HepG2 (cell line): ENCODE measurements at regions not wholly inside any gene's neighbourhood (a gene's known extent, or its start where the extent isn't known, plus 50 kb on each side); places are given as distances from the start of the nearest gene placed in this dataset.

ENCODE experiments used
- ATAC-seq: fragments of 200-7000 bp; cut with Tn5 transposase; 3 replicates; pipeline ENCODE4 v1.9.1; 2020; ENCODE audit warnings: mild to moderate bottlenecking, moderate library complexity
- BruUV-seq: library from RNA; stranded (reverse); fragments of 400-500 nt; replicated peaks from 2 replicates; lab custom pipeline; 2021; lab: Mats Ljungman, UMichigan
- CTCF ChIA-PET: fragments of 300-600 bp; formaldehyde crosslinking; extraction: SDS; loops from one replicate; lab custom pipeline; 2021; ENCODE audit warnings: low total read pairs, inconsistent platforms, low intra/inter-chr PET ratio; lab: Yijun Ruan, JAX
- POLR2A ChIA-PET: fragments of 350-600 bp; sonication (Branson Sonifier 250); formaldehyde crosslinking; loops from one replicate; lab custom pipeline; 2020; ENCODE audit warnings: antibody characterized with exemption, inconsistent platforms; lab: Yijun Ruan, JAX
- DNase-seq: peaks from one replicate; pipeline ENCODE4 v3.0.0-alpha.2; 2015; ENCODE audit warnings: low spot score
- FAIRE-seq: peaks from 3 replicates; lab custom pipeline; 2011; peaks lifted over from hg19 to GRCh38; lab: Jason Lieb, UNC
- H2AFZ ChIP-seq: one replicate; pipeline ENCODE4 v1.6.1; 2011; ENCODE audit warnings: low read length, inconsistent platforms
- H3K27ac ChIP-seq: fragments of 300-600 bp; 3 replicates; pipeline ENCODE4 v1.8.0; 2011; ENCODE audit warnings: mixed run types, mild to moderate bottlenecking, mixed read lengths, low read length, inconsistent platforms; ENCODE audit not compliant: insufficient read depth; ENCODE audit errors: extremely low read length
- H3K27me3 ChIP-seq, 2 experiments: fragments of 200-600 bp in 1 of 2; 2 replicates in 1 of 2; 3 replicates in 1 of 2; pipeline versions ENCODE4 v1.6.0 to v1.8.0; 2011; ENCODE audit warnings: low read length in 2 of 2, mild to moderate bottlenecking in 2 of 2, moderate library complexity in 2 of 2, inconsistent platforms in 1 of 2; ENCODE audit not compliant: insufficient read depth in 2 of 2, control insufficient read depth in 1 of 2
- H3K36me3 ChIP-seq, 2 experiments: fragments of 200-600 bp in 1 of 2; replicated peaks in 1 of 2; 2 replicates in 1 of 2; 3 replicates in 1 of 2; pipeline versions ENCODE4 v1.5.1 to v1.8.0; 2011; ENCODE audit warnings: low read length in 2 of 2, inconsistent platforms in 1 of 2; ENCODE audit not compliant: insufficient read depth in 2 of 2, control insufficient read depth in 1 of 2
- H3K4me1 ChIP-seq: 2 replicates; pipeline ENCODE4 v1.5.1; 2012; ENCODE audit warnings: low read length, inconsistent platforms; ENCODE audit not compliant: insufficient read depth
- H3K4me2 ChIP-seq: 2 replicates; pipeline ENCODE4 v1.6.0; 2011; ENCODE audit warnings: low read depth, low read length, inconsistent platforms
- H3K4me3 ChIP-seq, 3 experiments: fragments of 200-600 bp in 1 of 3; sonication (generic), shearing (Covaris generic) in 1 of 3; replicated peaks in 1 of 3; 2 replicates each; pipeline ENCODE4 v1.5.1; 2011 to 2016; ENCODE audit warnings: low read length in 3 of 3, inconsistent platforms in 2 of 3, low read depth in 2 of 3, mild to moderate bottlenecking in 2 of 3, control low read depth in 1 of 3, mixed read lengths in 1 of 3; ENCODE audit not compliant: insufficient read depth in 1 of 3
- H3K79me2 ChIP-seq: one replicate; pipeline ENCODE4 v1.6.1; 2011; ENCODE audit warnings: low read length, inconsistent platforms; ENCODE audit not compliant: insufficient read depth
- H3K9ac ChIP-seq: 2 replicates; pipeline ENCODE4 v1.6.0; 2011; ENCODE audit warnings: mild to moderate bottlenecking, low read depth, low read length, inconsistent platforms; ENCODE audit not compliant: insufficient read depth
- H3K9me3 ChIP-seq: 2 replicates; pipeline ENCODE4 v1.5.1; 2012; ENCODE audit warnings: mild to moderate bottlenecking, low read length
- H4K20me1 ChIP-seq: 2 replicates; pipeline ENCODE4 v1.6.0; 2011; ENCODE audit warnings: inconsistent platforms, mild to moderate bottlenecking, low read length, moderate library complexity; ENCODE audit not compliant: insufficient read depth
- ARNT ChIP-seq: fragments of 450-650 bp; IDR thresholded peaks from 2 replicates; pipeline ENCODE4 v1.6.1; 2017
- ATF3 ChIP-seq: sonication (generic); formaldehyde crosslinking; IDR thresholded peaks from 2 replicates; pipeline ENCODE4 v1.4.0; 2020; ENCODE audit warnings: missing genetic modification reagents
- CBX5 ChIP-seq: sonication (generic); formaldehyde crosslinking; IDR thresholded peaks from 2 replicates; pipeline ENCODE4 v1.4.0; 2020; ENCODE audit warnings: missing genetic modification reagents, borderline replicate concordance
- E2F1 ChIP-seq: sonication (generic); formaldehyde crosslinking; IDR thresholded peaks from 2 replicates; pipeline ENCODE4 v1.5.0; 2020; ENCODE audit warnings: missing genetic modification reagents
- ETV6 ChIP-seq: sonication (generic); formaldehyde crosslinking; conservative IDR thresholded peaks from 2 replicates; pipeline ENCODE4 v1.4.0; 2020; ENCODE audit warnings: missing genetic modification reagents
- FOXO1 ChIP-seq: sonication (generic); formaldehyde crosslinking; IDR thresholded peaks from 2 replicates; pipeline ENCODE4 v1.4.0; 2020; ENCODE audit warnings: missing genetic modification reagents
- RBFOX2 ChIP-seq: fragments of 200-400 bp; formaldehyde crosslinking; IDR thresholded peaks from 2 replicates; pipeline ENCODE4 v1.6.1; 2017; ENCODE audit warnings: low read depth, mild to moderate bottlenecking, low read length
- ZNF44 ChIP-seq: sonication (generic); formaldehyde crosslinking; IDR thresholded peaks from 2 replicates; pipeline ENCODE4 v1.5.1; 2020; ENCODE audit warnings: mild to moderate bottlenecking, missing genetic modification reagents
- ZNF496 ChIP-seq: sonication (generic); formaldehyde crosslinking; IDR thresholded peaks from 2 replicates; pipeline ENCODE4 v1.8.1; 2023; ENCODE audit warnings: mild to moderate bottlenecking, moderate library complexity, missing genetic modification reagents; ENCODE audit not compliant: insufficient replicate concordance
- ZNF629 ChIP-seq: sonication (generic); formaldehyde crosslinking; conservative IDR thresholded peaks from 2 replicates; pipeline ENCODE4 v1.5.0; 2020; ENCODE audit warnings: missing genetic modification reagents
- ZNF720 ChIP-seq: sonication (generic); formaldehyde crosslinking; IDR thresholded peaks from 2 replicates; pipeline ENCODE4 v1.4.0; 2020; ENCODE audit warnings: missing genetic modification reagents
- ZUFSP ChIP-seq: sonication (generic); formaldehyde crosslinking; IDR thresholded peaks from 2 replicates; pipeline ENCODE4 v1.9.0; 2021; ENCODE audit warnings: missing genetic modification reagents, mild to moderate bottlenecking, borderline replicate concordance
- ZXDC ChIP-seq: sonication (generic); formaldehyde crosslinking; IDR thresholded peaks from 2 replicates; pipeline ENCODE4 v1.5.0; 2020; ENCODE audit warnings: mild to moderate bottlenecking, missing genetic modification reagents
- WGBS: methylation state at CpG from one replicate; pipeline ENCODE4 v1.1.6; 2017; ENCODE audit warnings: low lambda C conversion rate; 5-methylcytosine and 5-hydroxymethylcytosine counted together
- in situ Hi-C: cut with HindIII; loops from 2 replicates; pipeline ENCODE4 v1.10.0; 2017; ENCODE audit warnings: low pct_unique_long_range_greater_than_20kb; ENCODE audit not compliant: extremely low pct_ligation_motif_present
- intact Hi-C: fragments of 100-400 bp; cut with micrococcal nuclease; formaldehyde crosslinking; loops from one replicate; pipeline ENCODE4 v1.10.0; 2022; ENCODE audit not compliant: unreplicated experiment

- Histone ChIP-seq H2AFZ (no peak overlapping the region), H3K4me2 (no peak overlapping the region), H3K79me2 (no peaks in the 10 kb centered on the region), H3K27me3 (no peaks in the 10 kb centered on the region), H4K20me1 (no peaks in the 10 kb centered on the region), H3K4me3 (no peak overlapping the region), H3K27ac (no peak overlapping the region), H3K36me3 (no peaks in the 10 kb centered on the region), H3K4me1 (no peaks in the 10 kb centered on the region), H3K9ac (no peak overlapping the region), H3K9me3 (no peaks in the 10 kb centered on the region)
- DNase-seq, result no peak
- BruUV-seq, result no TSS peak
- in situ Hi-C loops, result no loop called here
- ChIA-PET POLR2A (no interaction called here), CTCF (no interaction called here)
- TF ChIP-seq ZNF44 (CRISPR knock-in tag), result no peak
- no peak for TF ChIP-seq ZNF629 (CRISPR knock-in tag)
- TF ChIP-seq ATF3 (CRISPR knock-in tag), result no peak
- 0% methylated on average over 1 of the region's 1 CpG for WGBS
- intact Hi-C loops, result no loop called here
- no peak for FAIRE-seq
- ATAC-seq, result no peak
Measured at GRCh38 chr7:16354573-16354972, 66.8 kb downstream of the CRPPA start.

- in situ Hi-C loops (no loop called here), intact Hi-C loops (no loop called here)
- H3K4me2 ChIP-seq, result no peak overlapping the region
- POLR2A ChIA-PET, result no interaction called here
- no peaks in the 10 kb centered on the region for H3K36me3 ChIP-seq
- H3K4me3 ChIP-seq, result no peak overlapping the region
- ATAC-seq, result no peak
- CTCF ChIA-PET, result no interaction called here
- DNase-seq, result no peak
- FAIRE-seq, result no peak
- no TSS peak for BruUV-seq
- H2AFZ ChIP-seq, result no peak overlapping the region
- H3K79me2 ChIP-seq, result no peaks in the 10 kb centered on the region
- WGBS, result 42% methylated on average over 4 of the region's 4 CpGs
- H3K9me3 ChIP-seq, result no peaks in the 10 kb centered on the region
- H3K27me3 ChIP-seq, result no peaks in the 10 kb centered on the region
- H3K9ac ChIP-seq, result no peak overlapping the region
- H3K27ac ChIP-seq, result no peak overlapping the region
- H3K4me1 ChIP-seq, result no peaks in the 10 kb centered on the region
- no peaks in the 10 kb centered on the region for H4K20me1 ChIP-seq
- no peak for TF ChIP-seq FOXO1
- TF ChIP-seq ZXDC, result no peak
- no peak for TF ChIP-seq ZNF496
- no peak for TF ChIP-seq CBX5 (CRISPR knock-in tag)
- no peak for TF ChIP-seq RBFOX2
- no peak for TF ChIP-seq ETV6 (CRISPR knock-in tag)
- no peak for TF ChIP-seq ARNT
- TF ChIP-seq E2F1 (CRISPR knock-in tag), result no peak
- no peak for TF ChIP-seq ZNF720 (CRISPR knock-in tag)
- no peak for TF ChIP-seq ZUFSP (CRISPR knock-in tag)
Measured at GRCh38 chr7:16353226-16353625, 68.1 kb downstream of the CRPPA start.
